Heart right ventricle (tissue), 16 donors: ENCODE measurements at regions not wholly inside any gene's neighbourhood (a gene's known extent, or its start where the extent isn't known, plus 50 kb on each side); places are given as distances from the start of the nearest gene placed in this dataset.

Experiments used
- ATAC-seq, 8 donors: fragments of 200-7000 bp; cut with Tn5 transposase; one replicate each; pipeline ENCODE4 v1.9.1; 2020; ENCODE audit warnings: mild to moderate bottlenecking in 8 of 8, moderate library complexity in 8 of 8, moderate number of reproducible peaks in 1 of 8
- DNase-seq, 2 donors: peaks; one replicate each; pipeline ENCODE4 v3.0.0-alpha.2; 2020
- H3K27ac ChIP-seq, 10 donors: fragments of 200-600 bp; sonication (generic) in 2 of 10; one replicate each; pipeline versions ENCODE4 v1.5.0 to v1.8.0; 2020 to 2022; ENCODE audit warnings: mild to moderate bottlenecking in 3 of 10
- H3K27me3 ChIP-seq, 7 donors: fragments of 200-600 bp; one replicate each; pipeline ENCODE4 v1.8.0; 2021 to 2022; ENCODE audit warnings: mild to moderate bottlenecking in 2 of 7
- H3K36me3 ChIP-seq, 9 donors: fragments of 200-600 bp; sonication (generic) in 1 of 9; one replicate each; pipeline versions ENCODE4 v1.5.0 to v1.8.0; 2020 to 2022; ENCODE audit warnings: mild to moderate bottlenecking in 2 of 9
- H3K4me1 ChIP-seq, 9 donors: fragments of 200-600 bp; sonication (generic) in 1 of 9; one replicate each; pipeline versions ENCODE4 v1.5.0 to v1.8.0; 2020 to 2022; ENCODE audit warnings: mild to moderate bottlenecking in 4 of 9
- H3K4me3 ChIP-seq, 10 donors: fragments of 200-600 bp; sonication (generic) in 2 of 10; one replicate each; pipeline versions ENCODE4 v1.5.0 to v1.8.0; 2020 to 2022; ENCODE audit warnings: mild to moderate bottlenecking in 7 of 10, moderate library complexity in 2 of 10
- H3K9me3 ChIP-seq, 11 donors: fragments of 200-600 bp in 10 of 11; sonication (generic) in 2 of 11; one replicate each; pipeline versions ENCODE4 v1.5.0 to v1.8.0; 2013 to 2022; ENCODE audit warnings: mild to moderate bottlenecking in 2 of 11, control low read depth in 1 of 11, moderate library complexity in 1 of 11
- CTCF ChIP-seq, 9 donors: fragments of 200-600 bp; sonication (generic) in 2 of 9; IDR thresholded peaks; one replicate each; pipeline versions ENCODE4 v1.5.0 to v1.8.0; 2021 to 2022; ENCODE audit warnings: antibody characterized with exemption in 9 of 9, mild to moderate bottlenecking in 5 of 9, moderate library complexity in 1 of 9
- WGBS, 2 donors: extraction: QIAGEN DNeasy Blood & Tissue Kit; methylation state at CpG; one replicate each; pipeline ENCODE4 v1.1.7; 2013; ENCODE audit warnings: inconsistent platforms in 1 of 2; 5-methylcytosine and 5-hydroxymethylcytosine counted together
- intact Hi-C, 10 donors: fragments of 100-400 bp; cut with DNase I; formaldehyde crosslinking; loops; one replicate each; pipeline versions ENCODE4 v1.11.1 to v1.14.2; 2022
- donor health status: Arrhythmogenic right ventricular cardiomyopathy.
- donor health status: ischemic (EF 13 %, LVEDD 7.1; RV severe dilation, severe dysfunction).
- donor health status: healthy with polysubstance abuse.
- donor health status: DM: no; HTN: yes; CAD: no.
- donor health status: DM: no; HTN: no; CAD: no.
- donor health status: ischemic (EF 25% LVEDD 6.9; RV normal size, moderate dysfunction).
- donor health status: ischemic (EF 25% LVEDD 5.7; RV mildly dilated, moderate dysfunction).
- donor health status: healthy.
- donor health status: DM: yes; HTN: yes; CAD: no.
- donor health status: Ischemic cardiomyopathy.
- donor health status: ischemic (EF 35%, LVEDD 5.7; RV mildly dilated, moderate dysfunction).
- donor health status: nonischemic (EF 11% LVEDD 7.7; RV severe dilation, severe dysfunction).
- donor health status: DM: yes; HTN: yes; CAD: no.
- donor health status: PGD.
- donor health status: ischemic (EF 29% LVEDD 5.4; RV normal size, mild dysfunction).
- donor health status: nonischemic (EF 23%, LVEDD 6.1; RV moderate dilation, normal function).

- Histone ChIP-seq H3K36me3 (no peaks in the 10 kb centered on the region), H3K4me1 (no peaks in the 10 kb centered on the region), H3K27me3 (peaks cover 0 to 16% (median 0%) of the 10 kb centered on the region in 7 donors), H3K4me3 (no peak overlapping the region), H3K27ac (no peak overlapping the region), H3K9me3 (peaks cover 0 to 16% (median 5%) of the 10 kb centered on the region in 11 donors)
- intact Hi-C loops = no loop called here
- TF ChIP-seq CTCF (IDR thresholded peaks at IDR 0.05) = no peak
- 21 to 31% methylated on average over 7 of the region's 7 CpGs for WGBS, 2 donors
- no peak for ATAC-seq
- no peak for DNase-seq
These were observed 916.3 kb downstream of the TBC1D22A start for GRCh38 chr22:47678636-47679287.

GRCh38 chr22:47678048-47678447 is 915.6 kb downstream of the TBC1D22A start:
- H3K4me1 ChIP-seq = no peaks in the 10 kb centered on the region
- no peak for TF ChIP-seq CTCF (IDR thresholded peaks at IDR 0.05)
- 39 to 47% methylated on average over 6 of the region's 6 CpGs for WGBS, 2 donors
- peaks cover 0 to 16% (median 0%) of the 10 kb centered on the region in 7 donors for H3K27me3 ChIP-seq
- no peak for DNase-seq
- H3K4me3 ChIP-seq = no peak overlapping the region
- no peaks in the 10 kb centered on the region for H3K36me3 ChIP-seq
- no peak overlapping the region for H3K27ac ChIP-seq
- ATAC-seq = no peak
- intact Hi-C loops = no loop called here
- H3K9me3 ChIP-seq = peaks cover 0 to 9% (median 2%) of the 10 kb centered on the region in 11 donors

GRCh38 chr22:47676685-47677084 is 914.2 kb downstream of the TBC1D22A start:
- 69 to 74% methylated on average over 3 of the region's 3 CpGs for WGBS, 2 donors
- no peak for TF ChIP-seq CTCF (IDR thresholded peaks at IDR 0.05)
- Histone ChIP-seq H3K27me3 (peaks cover 0 to 16% (median 0%) of the 10 kb centered on the region in 7 donors), H3K4me3 (no peak overlapping the region), H3K27ac (no peak overlapping the region), H3K36me3 (no peaks in the 10 kb centered on the region), H3K4me1 (no peaks in the 10 kb centered on the region), H3K9me3 (no peaks in the 10 kb centered on the region)
- no peak for DNase-seq
- ATAC-seq = no peak
- intact Hi-C loops = no loop called here

- peaks cover 0 to 6% (median 3%) of the 10 kb centered on the region in 7 donors for H3K27me3 ChIP-seq
- H3K27ac ChIP-seq = no peak overlapping the region
- TF ChIP-seq CTCF (IDR thresholded peaks at IDR 0.05) = no peak
- intact Hi-C loops = no loop called here
- WGBS, 2 donors = 82 to 87% methylated on average over 11 of the region's 11 CpGs
- H3K4me1 ChIP-seq = no peaks in the 10 kb centered on the region
- no peaks in the 10 kb centered on the region for H3K36me3 ChIP-seq
- H3K4me3 ChIP-seq = no peak overlapping the region
- DNase-seq = no peak
- no peaks in the 10 kb centered on the region for H3K9me3 ChIP-seq
- ATAC-seq = no peak
These were observed 912.1 kb downstream of the TBC1D22A start for GRCh38 chr22:47674600-47674999.
